ENCODE measurements at regions not wholly inside any gene's neighbourhood (a gene's known extent, or its start where the extent isn't known, plus 50 kb on each side); places are given as distances from the start of the nearest gene placed in this dataset.

- H3K4me1 ChIP-seq (ENCODE audit: insufficient read depth, poor library complexity, severe bottlenecking): no peaks in the 10 kb centered on the region
- ATAC-seq (ENCODE audit: low read depth) (no peak), DNase-seq (ENCODE audit: low spot score) (no peak)
- H3K4me3 ChIP-seq (ENCODE audit: severe bottlenecking): no peak overlapping the region
- no peak overlapping the region for H3K27ac ChIP-seq (ENCODE audit: poor library complexity, severe bottlenecking)
- H3K36me3 ChIP-seq (ENCODE audit: low read depth): no peaks in the 10 kb centered on the region
- H3K9me3 ChIP-seq (ENCODE audit: severe bottlenecking): no peaks in the 10 kb centered on the region
- TF ChIP-seq CTCF (IDR thresholded peaks at IDR 0.05; ENCODE audit: poor library complexity, severe bottlenecking): no peak
- no peaks in the 10 kb centered on the region for H3K27me3 ChIP-seq (ENCODE audit: insufficient read depth, poor library complexity, severe bottlenecking)
Measured at GRCh38 chr16:49067776-49068175, 213.9 kb downstream of the CBLN1 start.

- no peaks in the 10 kb centered on the region for H3K9me3 ChIP-seq (ENCODE audit: severe bottlenecking)
- ATAC-seq (ENCODE audit: low read depth): no peak
- H3K4me1 ChIP-seq (ENCODE audit: insufficient read depth, poor library complexity, severe bottlenecking): no peaks in the 10 kb centered on the region
- no peak for TF ChIP-seq CTCF (IDR thresholded peaks at IDR 0.05; ENCODE audit: poor library complexity, severe bottlenecking)
- H3K27ac ChIP-seq (ENCODE audit: poor library complexity, severe bottlenecking): no peak overlapping the region
- H3K4me3 ChIP-seq (ENCODE audit: severe bottlenecking): no peak overlapping the region
- no peaks in the 10 kb centered on the region for H3K36me3 ChIP-seq (ENCODE audit: low read depth)
- no peaks in the 10 kb centered on the region for H3K27me3 ChIP-seq (ENCODE audit: insufficient read depth, poor library complexity, severe bottlenecking)
- no peak for DNase-seq (ENCODE audit: low spot score)
Measured at GRCh38 chr16:49061137-49061714, 220.4 kb downstream of the CBLN1 start.

GRCh38 chr16:49060728-49061127 lies 220.9 kb downstream of the CBLN1 start:
- Histone ChIP-seq H3K4me1 (ENCODE audit: insufficient read depth, poor library complexity, severe bottlenecking) (no peaks in the 10 kb centered on the region), H3K27me3 (ENCODE audit: insufficient read depth, poor library complexity, severe bottlenecking) (no peaks in the 10 kb centered on the region), H3K9me3 (ENCODE audit: severe bottlenecking) (no peaks in the 10 kb centered on the region), H3K36me3 (ENCODE audit: low read depth) (no peaks in the 10 kb centered on the region), H3K4me3 (ENCODE audit: severe bottlenecking) (no peak overlapping the region), H3K27ac (ENCODE audit: poor library complexity, severe bottlenecking) (no peak overlapping the region)
- ATAC-seq (ENCODE audit: low read depth) (no peak), DNase-seq (ENCODE audit: low spot score) (no peak)
- TF ChIP-seq CTCF (IDR thresholded peaks at IDR 0.05; ENCODE audit: poor library complexity, severe bottlenecking): no peak

- TF ChIP-seq CTCF (IDR thresholded peaks at IDR 0.05; ENCODE audit: poor library complexity, severe bottlenecking): peak; percentile 18
- no peak overlapping the region for H3K4me3 ChIP-seq (ENCODE audit: severe bottlenecking)
- H3K27ac ChIP-seq (ENCODE audit: poor library complexity, severe bottlenecking): no peak overlapping the region
- H3K36me3 ChIP-seq (ENCODE audit: low read depth): no peaks in the 10 kb centered on the region
- no peaks in the 10 kb centered on the region for H3K27me3 ChIP-seq (ENCODE audit: insufficient read depth, poor library complexity, severe bottlenecking)
- DNase-seq (ENCODE audit: low spot score) (no peak), ATAC-seq (ENCODE audit: low read depth) (no peak)
- no peaks in the 10 kb centered on the region for H3K4me1 ChIP-seq (ENCODE audit: insufficient read depth, poor library complexity, severe bottlenecking)
- no peaks in the 10 kb centered on the region for H3K9me3 ChIP-seq (ENCODE audit: severe bottlenecking)
Measured at GRCh38 chr16:49058382-49058781, 223.3 kb downstream of the CBLN1 start.

- H3K9me3 ChIP-seq (ENCODE audit: severe bottlenecking): no peaks in the 10 kb centered on the region
- no peak for TF ChIP-seq CTCF (IDR thresholded peaks at IDR 0.05; ENCODE audit: poor library complexity, severe bottlenecking)
- H3K27ac ChIP-seq (ENCODE audit: poor library complexity, severe bottlenecking): no peak overlapping the region
- no peaks in the 10 kb centered on the region for H3K27me3 ChIP-seq (ENCODE audit: insufficient read depth, poor library complexity, severe bottlenecking)
- DNase-seq (ENCODE audit: low spot score): no peak
- no peak for ATAC-seq (ENCODE audit: low read depth)
- no peaks in the 10 kb centered on the region for H3K4me1 ChIP-seq (ENCODE audit: insufficient read depth, poor library complexity, severe bottlenecking)
- no peaks in the 10 kb centered on the region for H3K36me3 ChIP-seq (ENCODE audit: low read depth)
- H3K4me3 ChIP-seq (ENCODE audit: severe bottlenecking): no peak overlapping the region
Measured at GRCh38 chr16:49057936-49058335, 223.7 kb downstream of the CBLN1 start.

Data from RWPE2 (cell line).